Nucleus accumbens (tissue), 56 donors: ENCODE measurements at regions not wholly inside any gene's neighbourhood (a gene's known extent, or its start where the extent isn't known, plus 50 kb on each side); places are given as distances from the start of the nearest gene placed in this dataset.

ENCODE experiments used
- DNase-seq, 56 donors: peaks; one replicate each; lab custom pipeline; 2025; lab: John Stamatoyannopoulos, UW

GRCh38 chr21:41634211-41634694, 126.3 kb upstream of the TMPRSS2 start:
- DNase-seq, result no peak

GRCh38 chr21:41633627-41634026, 125.7 kb upstream of the TMPRSS2 start:
- no peak for DNase-seq

- no peak for DNase-seq
Observed at GRCh38 chr21:41632748-41633475, 125.0 kb upstream of the TMPRSS2 start.

- DNase-seq, result no peak
Observed at GRCh38 chr21:41631564-41632461, 123.9 kb upstream of the TMPRSS2 start.

- no peak for DNase-seq
Observed at GRCh38 chr21:41630917-41631316, 123.0 kb upstream of the TMPRSS2 start.

- no peak for DNase-seq
Observed at GRCh38 chr21:41630249-41630648, 122.3 kb upstream of the TMPRSS2 start.

- DNase-seq, result no peak
Observed at GRCh38 chr21:41628256-41628655, 120.3 kb upstream of the TMPRSS2 start.

GRCh38 chr21:41627428-41627827, 119.5 kb upstream of the TMPRSS2 start:
- DNase-seq, result no peak

GRCh38 chr21:41626021-41626420, 118.1 kb upstream of the TMPRSS2 start:
- DNase-seq, result no peak

GRCh38 chr21:41625428-41625827, 117.5 kb upstream of the TMPRSS2 start:
- DNase-seq, result no peak

GRCh38 chr21:41624674-41625310, 116.8 kb upstream of the TMPRSS2 start:
- no peak for DNase-seq

- no peak for DNase-seq
Observed at GRCh38 chr21:41623945-41624344, 116.0 kb upstream of the TMPRSS2 start.

- no peak for DNase-seq
Observed at GRCh38 chr21:41622831-41623548, 115.0 kb upstream of the TMPRSS2 start.

GRCh38 chr21:41622201-41622600, 114.2 kb upstream of the TMPRSS2 start:
- no peak for DNase-seq

GRCh38 chr21:41621513-41621912, 113.6 kb upstream of the TMPRSS2 start:
- no peak for DNase-seq

- no peak for DNase-seq
Observed at GRCh38 chr21:41620982-41621381, 113.0 kb upstream of the TMPRSS2 start.

GRCh38 chr21:41620541-41620940, 112.6 kb upstream of the TMPRSS2 start:
- DNase-seq, result no peak

GRCh38 chr21:41616031-41616591, 108.2 kb upstream of the TMPRSS2 start:
- DNase-seq, result no peak

GRCh38 chr21:41615613-41616012, 107.7 kb upstream of the TMPRSS2 start:
- no peak for DNase-seq

GRCh38 chr21:41614511-41614910, 106.6 kb upstream of the TMPRSS2 start:
- no peak for DNase-seq
